ENCODE measurements at regions not wholly inside any gene's neighbourhood (a gene's known extent, or its start where the extent isn't known, plus 50 kb on each side); places are given as distances from the start of the nearest gene placed in this dataset.

- TF ChIP-seq, protein P1, sequence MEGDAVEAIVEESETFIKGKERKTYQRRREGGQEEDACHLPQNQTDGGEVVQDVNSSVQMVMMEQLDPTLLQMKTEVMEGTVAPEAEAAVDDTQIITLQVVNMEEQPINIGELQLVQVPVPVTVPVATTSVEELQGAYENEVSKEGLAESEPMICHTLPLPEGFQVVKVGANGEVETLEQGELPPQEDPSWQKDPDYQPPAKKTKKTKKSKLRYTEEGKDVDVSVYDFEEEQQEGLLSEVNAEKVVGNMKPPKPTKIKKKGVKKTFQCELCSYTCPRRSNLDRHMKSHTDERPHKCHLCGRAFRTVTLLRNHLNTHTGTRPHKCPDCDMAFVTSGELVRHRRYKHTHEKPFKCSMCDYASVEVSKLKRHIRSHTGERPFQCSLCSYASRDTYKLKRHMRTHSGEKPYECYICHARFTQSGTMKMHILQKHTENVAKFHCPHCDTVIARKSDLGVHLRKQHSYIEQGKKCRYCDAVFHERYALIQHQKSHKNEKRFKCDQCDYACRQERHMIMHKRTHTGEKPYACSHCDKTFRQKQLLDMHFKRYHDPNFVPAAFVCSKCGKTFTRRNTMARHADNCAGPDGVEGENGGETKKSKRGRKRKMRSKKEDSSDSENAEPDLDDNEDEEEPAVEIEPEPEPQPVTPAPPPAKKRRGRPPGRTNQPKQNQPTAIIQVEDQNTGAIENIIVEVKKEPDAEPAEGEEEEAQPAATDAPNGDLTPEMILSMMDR (IDR thresholded peaks at IDR 0.05) = no peak
- no peak for TF ChIP-seq POLR2A (IDR thresholded peaks at IDR 0.05)
These were observed 96.6 kb upstream of the PARD3 start for GRCh38 chr10:34911661-34912205.

Data from tibial nerve (tissue), 3 donors.